GM23248 (cell line): ENCODE measurements at regions not wholly inside any gene's neighbourhood (a gene's known extent, or its start where the extent isn't known, plus 50 kb on each side); places are given as distances from the start of the nearest gene placed in this dataset.

Experiments
- EZH2 ChIP-seq: fragments of 200-600 bp; sonication (generic); IDR thresholded peaks from 2 replicates; pipeline ENCODE4 v1.6.1; 2018; ENCODE audit warnings: antibody characterized with exemption, mild to moderate bottlenecking; ENCODE audit not compliant: insufficient read depth, poor library complexity, severe bottlenecking
- EZH2phosphoT487 ChIP-seq: fragments of 200-600 bp; sonication (generic); IDR thresholded peaks from 2 replicates; pipeline ENCODE4 v1.6.1; 2018; ENCODE audit warnings: antibody characterized with exemption, moderate library complexity, mild to moderate bottlenecking, low read depth; ENCODE audit not compliant: insufficient read depth

- TF ChIP-seq EZH2 (no peak), EZH2phosphoT487 (no peak)
Observed at GRCh38 chr13:74784959-74785358, 650.8 kb upstream of the KLF12 start.
